Calu3 (cell line): ENCODE measurements at regions not wholly inside any gene's neighbourhood (a gene's known extent, or its start where the extent isn't known, plus 50 kb on each side); places are given as distances from the start of the nearest gene placed in this dataset.

Experiments used
- BruUV-seq: library from RNA; stranded (reverse); fragments of 400-500 nt; replicated peaks from 2 replicates; lab custom pipeline; 2021; lab: Mats Ljungman, UMichigan
- CTCF ChIA-PET: fragments of 300-600 bp; sonication (Branson Sonifier 250); formaldehyde crosslinking; loops from one replicate; lab custom pipeline; 2022; ENCODE audit warnings: antibody characterized with exemption; lab: Charles Lee
- DNase-seq: peaks from one replicate; pipeline ENCODE4 v3.0.0; 2022
- H3K27ac Mint-ChIP-seq: one replicate; pipeline ENCODE4 v1.8.0; 2022; ENCODE audit warnings: mixed read lengths; ENCODE audit not compliant: unreplicated experiment
- H3K27me3 Mint-ChIP-seq: one replicate; pipeline ENCODE4 v1.8.0; 2022; ENCODE audit warnings: mixed read lengths; ENCODE audit not compliant: unreplicated experiment
- H3K36me3 Mint-ChIP-seq: one replicate; pipeline ENCODE4 v1.8.0; 2022; ENCODE audit warnings: mild to moderate bottlenecking, moderate library complexity, mixed read lengths; ENCODE audit not compliant: insufficient read depth, unreplicated experiment
- H3K4me1 Mint-ChIP-seq: one replicate; pipeline ENCODE4 v1.8.0; 2022; ENCODE audit warnings: mild to moderate bottlenecking, low read depth, mixed read lengths; ENCODE audit not compliant: unreplicated experiment
- H3K4me3 Mint-ChIP-seq: one replicate; pipeline ENCODE4 v1.8.0; 2022; ENCODE audit warnings: mild to moderate bottlenecking, low read depth, moderate library complexity, mixed read lengths; ENCODE audit not compliant: unreplicated experiment
- H3K9me3 Mint-ChIP-seq: one replicate; pipeline ENCODE4 v1.8.0; 2022; ENCODE audit warnings: low read depth, mixed read lengths; ENCODE audit not compliant: unreplicated experiment
- CTCF ChIP-seq: fragments of 200-600 bp; IDR thresholded peaks from one replicate; pipeline ENCODE4 v1.8.0; 2022; ENCODE audit warnings: antibody characterized with exemption; ENCODE audit not compliant: unreplicated experiment
- intact Hi-C: fragments of 100-400 bp; cut with micrococcal nuclease; formaldehyde crosslinking; loops from one replicate; pipeline ENCODE4 v1.10.0; 2022; ENCODE audit not compliant: unreplicated experiment

GRCh38 chr3:104598848-104599511 is 767.7 kb upstream of the ALCAM start:
- no TSS peak for BruUV-seq
- CTCF ChIA-PET: no interaction called here
- H3K4me1 Mint-ChIP-seq: no peaks in the 10 kb centered on the region
- H3K9me3 Mint-ChIP-seq: no peaks in the 10 kb centered on the region
- H3K27ac Mint-ChIP-seq: no peak overlapping the region
- H3K4me3 Mint-ChIP-seq: no peak overlapping the region
- no peaks in the 10 kb centered on the region for H3K27me3 Mint-ChIP-seq
- no peaks in the 10 kb centered on the region for H3K36me3 Mint-ChIP-seq
- TF ChIP-seq CTCF: no peak
- intact Hi-C loops: no loop called here
- DNase-seq: no peak

GRCh38 chr3:104604326-104605010 is 762.2 kb upstream of the ALCAM start:
- intact Hi-C loops: loop anchor here (2.0 to 5.0 kb wide), 2 partner anchors 762 to 913 kb away; partner anchors contain the start of gene ALCAM
- Mint-ChIP-seq H3K27me3 (no peaks in the 10 kb centered on the region), H3K36me3 (no peaks in the 10 kb centered on the region), H3K9me3 (peaks cover 4% of the 10 kb centered on the region), H3K4me1 (peaks cover 10% of the 10 kb centered on the region), H3K4me3 (peak overlapping the region; percentile 24), H3K27ac (peak overlapping the region; percentile 42)
- BruUV-seq: no TSS peak
- no peak for DNase-seq
- no peak for TF ChIP-seq CTCF
- CTCF ChIA-PET: interaction anchor here (0.6 to 1.3 kb wide), 6 partner anchors 11 to 1310 kb away, joined by 3 to 14 read pairs (median 4); partner anchors contain the start of gene ALCAM

GRCh38 chr3:104606812-104607211 is 759.9 kb upstream of the ALCAM start:
- intact Hi-C loops: no loop called here
- Mint-ChIP-seq H3K4me3 (no peak overlapping the region), H3K27me3 (no peaks in the 10 kb centered on the region), H3K27ac (no peak overlapping the region), H3K4me1 (peaks cover 10% of the 10 kb centered on the region), H3K36me3 (no peaks in the 10 kb centered on the region), H3K9me3 (peaks cover 7% of the 10 kb centered on the region)
- no TSS peak for BruUV-seq
- TF ChIP-seq CTCF: no peak
- DNase-seq: no peak
- CTCF ChIA-PET: no interaction called here

DNA sequence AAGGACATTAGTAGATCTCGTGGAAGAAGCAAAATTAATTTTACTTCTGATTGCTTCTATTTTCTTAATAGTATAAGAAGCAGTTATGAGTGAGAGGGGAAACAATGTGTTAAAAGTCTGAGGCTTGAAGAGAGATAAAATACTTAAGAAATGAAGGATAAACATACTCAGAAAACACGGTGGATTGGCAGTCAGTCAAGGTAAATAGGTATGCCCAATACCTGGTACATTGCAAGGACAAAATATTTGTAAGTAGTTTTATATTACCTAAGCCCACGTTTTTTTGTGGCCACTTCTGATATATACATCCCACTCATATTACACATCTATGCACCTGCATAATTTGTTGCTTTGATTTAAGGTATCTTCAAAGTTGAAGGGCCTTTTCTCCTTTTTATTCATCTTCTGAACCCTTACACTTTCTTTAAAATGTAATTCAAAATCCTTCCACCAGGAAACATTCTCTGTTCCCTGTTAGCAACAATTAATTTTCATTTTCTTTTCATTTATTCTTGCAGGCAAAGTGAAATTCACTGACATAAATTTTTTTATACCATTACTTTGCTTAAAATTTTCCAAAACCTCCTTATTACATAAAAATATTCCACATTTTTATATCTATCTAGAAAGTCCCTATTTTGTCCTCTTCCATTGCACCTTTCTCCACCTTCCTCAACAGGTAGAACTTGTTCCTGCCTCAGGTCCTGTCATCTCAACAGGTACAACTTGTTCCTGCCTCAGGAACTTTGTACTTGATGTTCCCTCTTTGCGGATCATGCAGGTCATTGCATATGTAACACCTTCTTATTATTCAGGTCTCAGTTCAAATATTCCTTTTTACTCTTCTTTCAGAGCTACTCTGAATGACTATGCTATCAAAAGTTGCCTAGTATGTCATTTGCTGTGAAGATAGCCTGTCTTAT is 755.7 kb upstream of the ALCAM start:
- DNase-seq: no peak
- BruUV-seq: no TSS peak
- H3K4me1 Mint-ChIP-seq: no peaks in the 10 kb centered on the region
- TF ChIP-seq CTCF: no peak
- CTCF ChIA-PET: no interaction called here
- intact Hi-C loops: no loop called here
- no peak overlapping the region for H3K4me3 Mint-ChIP-seq
- no peaks in the 10 kb centered on the region for H3K36me3 Mint-ChIP-seq
- H3K27ac Mint-ChIP-seq: no peak overlapping the region
- H3K27me3 Mint-ChIP-seq: no peaks in the 10 kb centered on the region
- H3K9me3 Mint-ChIP-seq: peaks cover 7% of the 10 kb centered on the region
